Adrenal gland (tissue), 9 donors: ENCODE measurements at regions not wholly inside any gene's neighbourhood (a gene's known extent, or its start where the extent isn't known, plus 50 kb on each side); places are given as distances from the start of the nearest gene placed in this dataset.

Source experiments
- DNase-seq, 7 donors: peaks; one replicate each; pipeline ENCODE4 v3.0.0-alpha.2; 2019 to 2020
- H3K27ac ChIP-seq, 5 donors: fragments of 200-600 bp; sonication (generic) in 4 of 5; 1 replicate in 3 of 5; 2 replicates in 2 of 5; pipeline versions ENCODE4 v1.5.1 to v1.8.0; 2016 to 2020; ENCODE audit warnings: mild to moderate bottlenecking in 1 of 5
- H3K27me3 ChIP-seq: fragments of 200-600 bp; 2 replicates; pipeline ENCODE4 v1.8.0; 2021
- H3K36me3 ChIP-seq, 2 donors: fragments of 200-600 bp; replicated peaks in 1 of 2; 1 replicate in 1 of 2; 2 replicates in 1 of 2; pipeline versions ENCODE4 v1.5.1 to v1.8.0; 2018 to 2022
- H3K4me1 ChIP-seq, 2 donors: fragments of 200-600 bp; replicated peaks in 1 of 2; 1 replicate in 1 of 2; 2 replicates in 1 of 2; pipeline versions ENCODE4 v1.5.1 to v1.8.0; 2018 to 2021
- H3K4me3 ChIP-seq, 4 donors: fragments of 200-600 bp; sonication (generic) in 3 of 4; one replicate each; pipeline ENCODE4 v1.5.1; 2016 to 2018
- H3K9me3 ChIP-seq, 3 donors: fragments of 200-600 bp; sonication (generic) in 1 of 3; replicated peaks in 1 of 3; 1 replicate in 2 of 3; 2 replicates in 1 of 3; pipeline versions ENCODE4 v1.5.1 to v1.8.0; 2016 to 2021
- CTCF ChIP-seq, 6 experiments: fragments of 450-650 bp in 4 of 6; fragments of 200-600 bp in 2 of 6; sonication (generic) in 1 of 6; IDR thresholded peaks; 1 replicate in 5 of 6; 2 replicates in 1 of 6; pipeline versions ENCODE4 v1.5.1 to v1.8.0; 2016 to 2021; ENCODE audit warnings: antibody characterized with exemption in 6 of 6, mild to moderate bottlenecking in 2 of 6, moderate library complexity in 1 of 6
- POLR2A ChIP-seq, 2 donors: fragments of 450-650 bp; IDR thresholded peaks; one replicate each; pipeline ENCODE4 v1.6.1; 2017; ENCODE audit warnings: antibody characterized with exemption in 2 of 2, mild to moderate bottlenecking in 2 of 2, moderate library complexity in 1 of 2
- WGBS, 4 donors: extraction: QIAGEN DNeasy Blood & Tissue Kit in 2 of 4; methylation state at CpG; one replicate each; pipeline versions ENCODE4 v1.1.5 to v1.1.7; 2013 to 2017; 5-methylcytosine and 5-hydroxymethylcytosine counted together
- intact Hi-C, 2 donors: fragments of 100-400 bp; cut with DNase I; formaldehyde crosslinking; loops; one replicate each; pipeline versions ENCODE4 v1.14.1 to v1.15.0; 2022 to 2023
- donor health status: healthy with polysubstance abuse.
- donor health status: Bipolar disorder and iron deficiency.
- donor health status: DM: yes; HTN: yes; CAD: no.
- donor health status: DM: no; HTN: no; CAD: no.
- donor health status: DM: no; HTN: no; CAD: no.

GRCh38 chr4:53854991-53855568 lies 209.3 kb downstream of the CHIC2 start:
- Histone ChIP-seq H3K27me3 (no peaks in the 10 kb centered on the region), H3K9me3 (no peaks in the 10 kb centered on the region), H3K4me3 (no peak overlapping the region), H3K4me1 (no peaks in the 10 kb centered on the region), H3K27ac (peak overlapping the region in 2 of 5 donors; percentile 7 to 55), H3K36me3 (no peaks in the 10 kb centered on the region)
- intact Hi-C loops = no loop called here
- TF ChIP-seq CTCF (IDR thresholded peaks at IDR 0.05) = no peak
- TF ChIP-seq POLR2A (IDR thresholded peaks at IDR 0.05) = no peak
- DNase-seq = no peak
- 68 to 75% (median 71%) methylated on average over 3 of the region's 3 CpGs for WGBS, 4 donors

- Histone ChIP-seq H3K27me3 (no peaks in the 10 kb centered on the region), H3K4me3 (no peak overlapping the region), H3K9me3 (no peaks in the 10 kb centered on the region), H3K27ac (peak overlapping the region in 1 of 5 donors; percentile 52), H3K4me1 (no peaks in the 10 kb centered on the region), H3K36me3 (no peaks in the 10 kb centered on the region)
- peak in 1 of 7 donors; percentile 23 for DNase-seq
- TF ChIP-seq CTCF (IDR thresholded peaks at IDR 0.05) (no peak), POLR2A (IDR thresholded peaks at IDR 0.05) (no peak)
- intact Hi-C loops = no loop called here
- 55 to 68% (median 65%) methylated on average over 5 of the region's 5 CpGs for WGBS, 4 donors
These were observed 212.1 kb downstream of the CHIC2 start for GRCh38 chr4:53852343-53852742.

- no peak overlapping the region for H3K4me3 ChIP-seq
- no peaks in the 10 kb centered on the region for H3K4me1 ChIP-seq
- no peak overlapping the region for H3K27ac ChIP-seq
- DNase-seq = no peak
- no peaks in the 10 kb centered on the region for H3K36me3 ChIP-seq
- intact Hi-C loops = no loop called here
- no peaks in the 10 kb centered on the region for H3K9me3 ChIP-seq
- H3K27me3 ChIP-seq = no peaks in the 10 kb centered on the region
- TF ChIP-seq POLR2A (IDR thresholded peaks at IDR 0.05) = no peak
- no peak for TF ChIP-seq CTCF (IDR thresholded peaks at IDR 0.05)
These were observed 216.4 kb downstream of the CHIC2 start for GRCh38 chr4:53847965-53848364.

GRCh38 chr4:53844551-53844950 lies 219.9 kb downstream of the CHIC2 start:
- WGBS, 4 donors = 76 to 85% (median 79%) methylated on average over 2 of the region's 2 CpGs
- no peaks in the 10 kb centered on the region for H3K36me3 ChIP-seq
- DNase-seq = no peak
- H3K27me3 ChIP-seq = no peaks in the 10 kb centered on the region
- no peak overlapping the region for H3K27ac ChIP-seq
- no peaks in the 10 kb centered on the region for H3K4me1 ChIP-seq
- intact Hi-C loops = no loop called here
- no peaks in the 10 kb centered on the region for H3K9me3 ChIP-seq
- H3K4me3 ChIP-seq = no peak overlapping the region
- TF ChIP-seq POLR2A (IDR thresholded peaks at IDR 0.05) (no peak), CTCF (IDR thresholded peaks at IDR 0.05) (no peak)
